K562 (cell line): ENCODE measurements at regions not wholly inside any gene's neighbourhood (a gene's known extent, or its start where the extent isn't known, plus 50 kb on each side); places are given as distances from the start of the nearest gene placed in this dataset.

ENCODE experiments used
- TEAD2 ChIP-seq: fragments of 450-650 bp; IDR thresholded peaks from 2 replicates; pipeline ENCODE4 v1.6.1; 2016; ENCODE audit warnings: missing genetic modification characterization, control low read depth, missing compliant biosample characterization
- ZBTB8A ChIP-seq: fragments of 450-650 bp; IDR thresholded peaks from 2 replicates; pipeline ENCODE4 v1.6.1; 2018; ENCODE audit warnings: mild to moderate bottlenecking, moderate library complexity; ENCODE audit not compliant: partially characterized antibody
- TF ChIP-seq, protein P1 (sequence below): sonication (generic); formaldehyde crosslinking; IDR thresholded peaks from 2 replicates; pipeline ENCODE4 v1.9.0; 2022; ENCODE audit warnings: mild to moderate bottlenecking, missing genetic modification reagents
- TF ChIP-seq, protein P2 (sequence below): IDR thresholded peaks from 2 replicates; pipeline ENCODE4 v1.6.1; 2016; ENCODE audit warnings: missing genetic modification characterization, missing compliant biosample characterization
- TF ChIP-seq, protein P3 (sequence below), 3 experiments: fragments of 200-800 bp in 1 of 3; sonication (Bioruptor generic) in 1 of 3; sonication (generic) in 1 of 3; formaldehyde crosslinking in 1 of 3; IDR thresholded peaks; 2 replicates each; pipeline versions ENCODE4 v1.6.1 to v1.8.0; 2016 to 2022; ENCODE audit warnings: mild to moderate bottlenecking in 2 of 3, missing compliant biosample characterization in 2 of 3, missing genetic modification characterization in 2 of 3, missing genetic modification reagents in 1 of 3
- TF ChIP-seq, protein P4 (sequence below), 2 experiments: IDR thresholded peaks in 1 of 2; conservative IDR thresholded peaks in 1 of 2; 2 replicates each; pipeline ENCODE4 v1.6.1; 2016; ENCODE audit warnings: low read depth in 2 of 2, mild to moderate bottlenecking in 1 of 2, missing compliant biosample characterization in 1 of 2, missing genetic modification characterization in 1 of 2, moderate library complexity in 1 of 2

DNA sequence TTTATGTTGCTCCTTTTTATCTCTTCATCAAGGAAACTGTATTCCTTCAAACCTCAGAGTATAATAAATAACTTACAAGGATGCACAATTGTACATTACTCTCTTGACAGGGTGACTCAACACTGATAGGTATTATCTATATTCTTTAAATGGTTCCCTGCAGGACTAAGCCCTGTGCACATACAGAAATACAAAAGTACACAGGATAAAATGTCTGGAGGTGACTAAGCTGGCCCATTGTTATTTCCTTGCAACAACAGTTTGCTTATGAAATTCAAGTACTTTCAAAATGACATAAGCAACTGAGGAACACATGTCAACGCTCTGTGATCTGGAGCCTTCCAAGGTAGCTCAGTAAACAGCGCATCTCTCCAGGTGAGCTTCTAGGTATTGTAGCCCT, 83.8 kb upstream of the RPL34 start (continued):
- TF ChIP-seq, protein P1, sequence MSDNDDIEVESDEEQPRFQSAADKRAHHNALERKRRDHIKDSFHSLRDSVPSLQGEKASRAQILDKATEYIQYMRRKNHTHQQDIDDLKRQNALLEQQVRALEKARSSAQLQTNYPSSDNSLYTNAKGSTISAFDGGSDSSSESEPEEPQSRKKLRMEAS (CRISPR knock-in tag) = no peak
- TF ChIP-seq TEAD2 (tag) = no peak
- no peak for TF ChIP-seq ZBTB8A
- TF ChIP-seq, protein P2, sequence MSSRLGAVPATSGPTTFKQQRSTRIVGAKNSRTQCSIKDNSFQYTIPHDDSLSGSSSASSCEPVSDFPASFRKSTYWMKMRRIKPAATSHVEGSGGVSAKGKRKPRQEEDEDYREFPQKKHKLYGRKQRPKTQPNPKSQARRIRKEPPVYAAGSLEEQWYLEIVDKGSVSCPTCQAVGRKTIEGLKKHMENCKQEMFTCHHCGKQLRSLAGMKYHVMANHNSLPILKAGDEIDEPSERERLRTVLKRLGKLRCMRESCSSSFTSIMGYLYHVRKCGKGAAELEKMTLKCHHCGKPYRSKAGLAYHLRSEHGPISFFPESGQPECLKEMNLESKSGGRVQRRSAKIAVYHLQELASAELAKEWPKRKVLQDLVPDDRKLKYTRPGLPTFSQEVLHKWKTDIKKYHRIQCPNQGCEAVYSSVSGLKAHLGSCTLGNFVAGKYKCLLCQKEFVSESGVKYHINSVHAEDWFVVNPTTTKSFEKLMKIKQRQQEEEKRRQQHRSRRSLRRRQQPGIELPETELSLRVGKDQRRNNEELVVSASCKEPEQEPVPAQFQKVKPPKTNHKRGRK (tag) = no peak
- TF ChIP-seq, protein P3, sequence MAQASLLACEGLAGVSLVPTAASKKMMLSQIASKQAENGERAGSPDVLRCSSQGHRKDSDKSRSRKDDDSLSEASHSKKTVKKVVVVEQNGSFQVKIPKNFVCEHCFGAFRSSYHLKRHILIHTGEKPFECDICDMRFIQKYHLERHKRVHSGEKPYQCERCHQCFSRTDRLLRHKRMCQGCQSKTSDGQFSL (CRISPR knock-in tag; IDR thresholded peaks at IDR 0.05) = no peak
- TF ChIP-seq, protein P3 (tag; IDR thresholded peaks at IDR 0.05) = no peak
- TF ChIP-seq, protein P4, sequence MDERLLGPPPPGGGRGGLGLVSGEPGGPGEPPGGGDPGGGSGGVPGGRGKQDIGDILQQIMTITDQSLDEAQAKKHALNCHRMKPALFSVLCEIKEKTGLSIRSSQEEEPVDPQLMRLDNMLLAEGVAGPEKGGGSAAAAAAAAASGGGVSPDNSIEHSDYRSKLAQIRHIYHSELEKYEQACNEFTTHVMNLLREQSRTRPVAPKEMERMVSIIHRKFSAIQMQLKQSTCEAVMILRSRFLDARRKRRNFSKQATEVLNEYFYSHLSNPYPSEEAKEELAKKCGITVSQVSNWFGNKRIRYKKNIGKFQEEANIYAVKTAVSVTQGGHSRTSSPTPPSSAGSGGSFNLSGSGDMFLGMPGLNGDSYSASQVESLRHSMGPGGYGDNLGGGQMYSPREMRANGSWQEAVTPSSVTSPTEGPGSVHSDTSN (CRISPR knock-in tag; IDR thresholded peaks at IDR 0.05; ENCODE audit: low read depth) = no peak
- TF ChIP-seq, protein P4 (tag; conservative IDR thresholded peaks at IDR 0.05; ENCODE audit: low read depth) = no peak
